ENCODE measurements at regions not wholly inside any gene's neighbourhood (a gene's known extent, or its start where the extent isn't known, plus 50 kb on each side); places are given as distances from the start of the nearest gene placed in this dataset.

DNA sequence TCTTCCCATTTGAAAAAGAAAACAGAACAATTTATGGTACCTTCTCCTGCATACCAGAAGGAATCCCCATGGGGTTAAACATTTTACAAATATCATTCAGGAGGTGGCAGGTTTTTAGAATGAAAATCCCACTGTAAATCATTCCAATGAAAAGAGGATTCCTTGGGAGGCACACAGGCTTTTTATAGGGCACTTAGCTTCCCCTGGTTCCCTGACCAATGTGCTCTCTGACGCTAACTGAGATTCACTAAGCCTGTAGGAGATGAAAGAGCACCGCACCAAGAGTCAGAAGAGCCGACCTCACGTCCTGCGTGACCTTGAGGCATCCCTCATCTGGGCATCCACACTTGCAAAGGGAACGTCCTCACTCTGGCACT is 82.5 kb downstream of the CMPK2 start:
- POLR2A ChIA-PET = no interaction called here
- TF ChIP-seq PHF21A (CRISPR knock-in tag; IDR thresholded peaks at IDR 0.05) = no peak
- TF ChIP-seq, protein P1, sequence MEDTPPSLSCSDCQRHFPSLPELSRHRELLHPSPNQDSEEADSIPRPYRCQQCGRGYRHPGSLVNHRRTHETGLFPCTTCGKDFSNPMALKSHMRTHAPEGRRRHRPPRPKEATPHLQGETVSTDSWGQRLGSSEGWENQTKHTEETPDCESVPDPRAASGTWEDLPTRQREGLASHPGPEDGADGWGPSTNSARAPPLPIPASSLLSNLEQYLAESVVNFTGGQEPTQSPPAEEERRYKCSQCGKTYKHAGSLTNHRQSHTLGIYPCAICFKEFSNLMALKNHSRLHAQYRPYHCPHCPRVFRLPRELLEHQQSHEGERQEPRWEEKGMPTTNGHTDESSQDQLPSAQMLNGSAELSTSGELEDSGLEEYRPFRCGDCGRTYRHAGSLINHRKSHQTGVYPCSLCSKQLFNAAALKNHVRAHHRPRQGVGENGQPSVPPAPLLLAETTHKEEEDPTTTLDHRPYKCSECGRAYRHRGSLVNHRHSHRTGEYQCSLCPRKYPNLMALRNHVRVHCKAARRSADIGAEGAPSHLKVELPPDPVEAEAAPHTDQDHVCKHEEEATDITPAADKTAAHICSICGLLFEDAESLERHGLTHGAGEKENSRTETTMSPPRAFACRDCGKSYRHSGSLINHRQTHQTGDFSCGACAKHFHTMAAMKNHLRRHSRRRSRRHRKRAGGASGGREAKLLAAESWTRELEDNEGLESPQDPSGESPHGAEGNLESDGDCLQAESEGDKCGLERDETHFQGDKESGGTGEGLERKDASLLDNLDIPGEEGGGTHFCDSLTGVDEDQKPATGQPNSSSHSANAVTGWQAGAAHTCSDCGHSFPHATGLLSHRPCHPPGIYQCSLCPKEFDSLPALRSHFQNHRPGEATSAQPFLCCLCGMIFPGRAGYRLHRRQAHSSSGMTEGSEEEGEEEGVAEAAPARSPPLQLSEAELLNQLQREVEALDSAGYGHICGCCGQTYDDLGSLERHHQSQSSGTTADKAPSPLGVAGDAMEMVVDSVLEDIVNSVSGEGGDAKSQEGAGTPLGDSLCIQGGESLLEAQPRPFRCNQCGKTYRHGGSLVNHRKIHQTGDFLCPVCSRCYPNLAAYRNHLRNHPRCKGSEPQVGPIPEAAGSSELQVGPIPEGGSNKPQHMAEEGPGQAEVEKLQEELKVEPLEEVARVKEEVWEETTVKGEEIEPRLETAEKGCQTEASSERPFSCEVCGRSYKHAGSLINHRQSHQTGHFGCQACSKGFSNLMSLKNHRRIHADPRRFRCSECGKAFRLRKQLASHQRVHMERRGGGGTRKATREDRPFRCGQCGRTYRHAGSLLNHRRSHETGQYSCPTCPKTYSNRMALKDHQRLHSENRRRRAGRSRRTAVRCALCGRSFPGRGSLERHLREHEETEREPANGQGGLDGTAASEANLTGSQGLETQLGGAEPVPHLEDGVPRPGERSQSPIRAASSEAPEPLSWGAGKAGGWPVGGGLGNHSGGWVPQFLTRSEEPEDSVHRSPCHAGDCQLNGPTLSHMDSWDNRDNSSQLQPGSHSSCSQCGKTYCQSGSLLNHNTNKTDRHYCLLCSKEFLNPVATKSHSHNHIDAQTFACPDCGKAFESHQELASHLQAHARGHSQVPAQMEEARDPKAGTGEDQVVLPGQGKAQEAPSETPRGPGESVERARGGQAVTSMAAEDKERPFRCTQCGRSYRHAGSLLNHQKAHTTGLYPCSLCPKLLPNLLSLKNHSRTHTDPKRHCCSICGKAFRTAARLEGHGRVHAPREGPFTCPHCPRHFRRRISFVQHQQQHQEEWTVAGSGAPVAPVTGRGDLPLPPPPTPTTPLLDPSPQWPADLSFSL (CRISPR knock-in tag; IDR thresholded peaks at IDR 0.05) = no peak
- no peak for TF ChIP-seq ATF7-NPFF (CRISPR knock-in tag; IDR thresholded peaks at IDR 0.05; ENCODE audit: low read depth)
- no peak for TF ChIP-seq SP1 (IDR thresholded peaks at IDR 0.05)
- TF ChIP-seq SP1 (CRISPR knock-in tag; IDR thresholded peaks at IDR 0.05) = no peak
- TF ChIP-seq, protein P2, sequence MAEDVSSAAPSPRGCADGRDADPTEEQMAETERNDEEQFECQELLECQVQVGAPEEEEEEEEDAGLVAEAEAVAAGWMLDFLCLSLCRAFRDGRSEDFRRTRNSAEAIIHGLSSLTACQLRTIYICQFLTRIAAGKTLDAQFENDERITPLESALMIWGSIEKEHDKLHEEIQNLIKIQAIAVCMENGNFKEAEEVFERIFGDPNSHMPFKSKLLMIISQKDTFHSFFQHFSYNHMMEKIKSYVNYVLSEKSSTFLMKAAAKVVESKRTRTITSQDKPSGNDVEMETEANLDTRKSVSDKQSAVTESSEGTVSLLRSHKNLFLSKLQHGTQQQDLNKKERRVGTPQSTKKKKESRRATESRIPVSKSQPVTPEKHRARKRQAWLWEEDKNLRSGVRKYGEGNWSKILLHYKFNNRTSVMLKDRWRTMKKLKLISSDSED (CRISPR knock-in tag; IDR thresholded peaks at IDR 0.05) = no peak
- TF ChIP-seq ZNF589 (CRISPR knock-in tag; conservative IDR thresholded peaks at IDR 0.05) = no peak
- TF ChIP-seq, protein P3, sequence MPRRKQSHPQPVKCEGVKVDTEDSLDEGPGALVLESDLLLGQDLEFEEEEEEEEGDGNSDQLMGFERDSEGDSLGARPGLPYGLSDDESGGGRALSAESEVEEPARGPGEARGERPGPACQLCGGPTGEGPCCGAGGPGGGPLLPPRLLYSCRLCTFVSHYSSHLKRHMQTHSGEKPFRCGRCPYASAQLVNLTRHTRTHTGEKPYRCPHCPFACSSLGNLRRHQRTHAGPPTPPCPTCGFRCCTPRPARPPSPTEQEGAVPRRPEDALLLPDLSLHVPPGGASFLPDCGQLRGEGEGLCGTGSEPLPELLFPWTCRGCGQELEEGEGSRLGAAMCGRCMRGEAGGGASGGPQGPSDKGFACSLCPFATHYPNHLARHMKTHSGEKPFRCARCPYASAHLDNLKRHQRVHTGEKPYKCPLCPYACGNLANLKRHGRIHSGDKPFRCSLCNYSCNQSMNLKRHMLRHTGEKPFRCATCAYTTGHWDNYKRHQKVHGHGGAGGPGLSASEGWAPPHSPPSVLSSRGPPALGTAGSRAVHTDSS (CRISPR knock-in tag; conservative IDR thresholded peaks at IDR 0.05) = no peak
- TF ChIP-seq ZBTB7B (CRISPR knock-in tag; IDR thresholded peaks at IDR 0.05) = no peak
- TF ChIP-seq IKZF1 (IDR thresholded peaks at IDR 0.05) = no peak
- TF ChIP-seq HDAC1 (CRISPR knock-in tag; IDR thresholded peaks at IDR 0.05) = no peak
- no peak for TF ChIP-seq ZNF232 (CRISPR knock-in tag; IDR thresholded peaks at IDR 0.05; ENCODE audit: borderline replicate concordance)
- TF ChIP-seq MTA1 (CRISPR knock-in tag; IDR thresholded peaks at IDR 0.05; ENCODE audit: borderline replicate concordance) = no peak
- no peak for TF ChIP-seq GTF3A (CRISPR knock-in tag; conservative IDR thresholded peaks at IDR 0.05)
- TF ChIP-seq, protein P4, sequence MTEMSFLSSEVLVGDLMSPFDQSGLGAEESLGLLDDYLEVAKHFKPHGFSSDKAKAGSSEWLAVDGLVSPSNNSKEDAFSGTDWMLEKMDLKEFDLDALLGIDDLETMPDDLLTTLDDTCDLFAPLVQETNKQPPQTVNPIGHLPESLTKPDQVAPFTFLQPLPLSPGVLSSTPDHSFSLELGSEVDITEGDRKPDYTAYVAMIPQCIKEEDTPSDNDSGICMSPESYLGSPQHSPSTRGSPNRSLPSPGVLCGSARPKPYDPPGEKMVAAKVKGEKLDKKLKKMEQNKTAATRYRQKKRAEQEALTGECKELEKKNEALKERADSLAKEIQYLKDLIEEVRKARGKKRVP (CRISPR knock-in tag; IDR thresholded peaks at IDR 0.05) = no peak
- TF ChIP-seq ZNF761 (CRISPR knock-in tag; conservative IDR thresholded peaks at IDR 0.05) = no peak
- no peak for TF ChIP-seq RBM39 (IDR thresholded peaks at IDR 0.05; ENCODE audit: low read depth, low read length, poor library complexity, severe bottlenecking)

More for the DNA sequence above, 82.5 kb downstream of the CMPK2 start:
- Histone ChIP-seq H3K27ac (ENCODE audit: extremely low read length, insufficient read depth, low read length) (no peak overlapping the region), H3K36me3 (replicated peaks in 1 of 2; ENCODE audit: control insufficient read depth in 1 of 2, insufficient read depth in 2 of 2, low read length in 2 of 2) (no peaks in the 10 kb centered on the region), H3K27me3 (ENCODE audit: control insufficient read depth in 1 of 2, insufficient read depth in 2 of 2, low read length in 2 of 2) (peaks cover 1 to 5% of the 10 kb centered on the region in 2 experiments; a peak in 3 of 5 replicates), H3K9me3 (ENCODE audit: low read length) (no peaks in the 10 kb centered on the region), H3K4me3 (replicated peaks in 1 of 3; ENCODE audit: insufficient read depth in 1 of 3, low read depth in 2 of 3, low read length in 3 of 3) (no peak overlapping the region), H3K79me2 (ENCODE audit: insufficient read depth, low read length) (no peaks in the 10 kb centered on the region), H4K20me1 (ENCODE audit: insufficient read depth, low read length) (no peaks in the 10 kb centered on the region), H3K4me2 (ENCODE audit: low read depth, low read length) (no peak overlapping the region), H3K4me1 (ENCODE audit: insufficient read depth, low read length) (no peaks in the 10 kb centered on the region), H2AFZ (ENCODE audit: low read length) (no peak overlapping the region), H3K9ac (ENCODE audit: insufficient read depth, low read depth, low read length) (no peak overlapping the region)
- DNase-seq (ENCODE audit: low spot score) = no peak
- CTCF ChIA-PET (ENCODE audit: low intra/inter-chr PET ratio, low total read pairs) = no interaction called here
- ATAC-seq = no peak
- in situ Hi-C loops (cut with HindIII; ENCODE audit: extremely low pct_ligation_motif_present, low pct_unique_long_range_greater_than_20kb) (no loop called here), intact Hi-C loops (cut with micrococcal nuclease; ENCODE audit: unreplicated experiment) (no loop called here)
- 3% methylated on average over 6 of the region's 6 CpGs for WGBS (ENCODE audit: low lambda C conversion rate)
- BruUV-seq (replicated peaks) = no TSS peak
- FAIRE-seq = no peak

Data from HepG2 (cell line).